ENCODE measurements at regions not wholly inside any gene's neighbourhood (a gene's known extent, or its start where the extent isn't known, plus 50 kb on each side); places are given as distances from the start of the nearest gene placed in this dataset.
A peak's percentile ranks its signal among the peaks of the same experiment; 100 is the strongest.

DNA sequence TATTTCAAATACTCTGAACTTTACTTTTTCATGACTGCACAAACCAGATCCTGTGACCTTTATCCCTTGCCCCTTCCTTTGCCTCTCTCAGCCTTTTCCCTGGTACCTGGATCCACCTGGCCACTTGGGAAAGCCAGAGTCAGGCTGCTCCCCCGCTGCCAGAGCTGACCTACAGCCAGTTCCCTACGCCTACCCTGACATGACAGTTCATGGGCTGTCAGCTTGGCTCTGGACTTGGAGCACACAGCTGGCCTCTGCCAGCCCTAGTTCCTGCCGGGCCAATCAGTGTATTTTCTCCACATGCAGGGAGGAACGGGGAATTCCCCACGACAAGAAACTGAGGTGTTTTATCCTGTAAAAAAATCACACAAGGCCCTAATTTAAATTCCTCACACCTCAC, 382.6 kb downstream of the INSC start:
- Histone ChIP-seq H3K9me3 (no peaks in the 10 kb centered on the region), H3K36me3 (no peaks in the 10 kb centered on the region), H3K27me3 (no peaks in the 10 kb centered on the region), H3K4me3 (no peak overlapping the region)
- no peak for DNase-seq

DNA sequence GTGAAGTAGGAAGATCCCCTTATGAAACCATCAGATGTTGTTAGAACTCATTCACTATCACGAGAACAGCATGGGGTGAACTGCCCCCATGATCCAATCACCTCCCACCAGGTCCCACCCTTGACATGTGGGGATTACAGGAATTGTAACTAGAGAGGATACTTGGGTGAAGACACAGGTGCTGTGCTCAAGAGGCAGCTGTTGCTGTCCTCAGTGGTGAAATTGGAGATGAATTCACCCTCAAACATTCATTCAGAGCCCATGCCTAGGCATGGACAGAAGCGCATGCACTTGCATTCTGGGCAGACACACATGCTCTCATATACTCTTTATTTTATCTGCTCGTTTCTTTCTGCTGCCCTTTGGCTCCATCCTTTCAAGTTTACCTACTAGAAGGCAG, 385.0 kb downstream of the INSC start:
- Histone ChIP-seq H3K4me3 (no peak overlapping the region), H3K27me3 (no peaks in the 10 kb centered on the region), H3K36me3 (no peaks in the 10 kb centered on the region), H3K9me3 (no peaks in the 10 kb centered on the region)
- no peak for DNase-seq

DNA sequence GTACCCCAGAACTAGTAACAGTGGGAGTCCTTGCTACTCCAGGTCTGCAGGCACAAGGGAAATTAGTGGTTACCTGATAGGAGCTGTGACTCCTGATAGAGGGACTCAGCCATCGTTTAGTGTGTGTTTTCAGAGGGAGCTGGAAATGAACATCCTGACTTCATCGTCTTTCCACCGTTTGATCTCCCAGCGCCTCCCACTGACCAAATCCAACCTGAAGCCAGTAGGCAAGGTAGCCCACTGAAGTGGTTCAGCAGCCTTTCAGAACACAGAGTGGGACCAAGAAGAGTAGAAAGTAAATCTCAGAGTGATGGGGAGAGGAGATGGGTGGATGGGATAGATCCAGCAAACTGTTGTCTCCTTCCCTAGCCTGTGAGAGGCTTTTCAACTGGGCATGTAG, 385.9 kb downstream of the INSC start:
- H3K36me3 ChIP-seq: no peaks in the 10 kb centered on the region
- DNase-seq: no peak
- no peaks in the 10 kb centered on the region for H3K27me3 ChIP-seq
- no peaks in the 10 kb centered on the region for H3K9me3 ChIP-seq
- no peak overlapping the region for H3K4me3 ChIP-seq

GRCh38 chr11:15501566-15501965, 386.8 kb downstream of the INSC start:
- no peak for DNase-seq
- no peaks in the 10 kb centered on the region for H3K9me3 ChIP-seq
- H3K4me3 ChIP-seq: no peak overlapping the region
- H3K36me3 ChIP-seq: no peaks in the 10 kb centered on the region
- H3K27me3 ChIP-seq: no peaks in the 10 kb centered on the region

DNA sequence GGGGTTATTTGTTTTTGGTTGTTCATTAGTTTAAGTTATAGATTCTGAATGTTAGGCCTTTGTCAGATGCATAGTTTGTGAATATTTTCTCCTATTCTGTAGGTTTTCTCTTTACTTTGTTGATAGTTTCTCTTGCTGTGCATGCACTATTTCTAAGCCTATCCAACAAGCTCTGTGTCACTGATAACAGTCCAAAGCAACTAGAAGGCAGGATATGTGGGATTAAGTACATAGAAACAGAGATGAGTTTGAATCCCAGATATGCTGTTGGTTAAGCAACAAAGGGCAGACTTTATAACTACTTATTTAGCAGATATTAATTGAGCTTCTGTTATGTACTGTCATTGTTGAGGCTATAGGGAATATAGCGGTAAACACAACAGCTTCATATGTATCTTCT, 390.4 kb downstream of the INSC start:
- Histone ChIP-seq H3K27me3 (no peaks in the 10 kb centered on the region), H3K9me3 (no peaks in the 10 kb centered on the region), H3K4me3 (no peak overlapping the region), H3K36me3 (no peaks in the 10 kb centered on the region)
- no peak for DNase-seq

- no peaks in the 10 kb centered on the region for H3K36me3 ChIP-seq
- H3K27me3 ChIP-seq: no peaks in the 10 kb centered on the region
- H3K9me3 ChIP-seq: no peaks in the 10 kb centered on the region
- DNase-seq: peak; percentile 2
- H3K4me3 ChIP-seq: no peak overlapping the region
Measured at GRCh38 chr11:15507592-15507991, 392.9 kb downstream of the INSC start.

- no peak for DNase-seq
- no peaks in the 10 kb centered on the region for H3K36me3 ChIP-seq
- H3K9me3 ChIP-seq: no peaks in the 10 kb centered on the region
- H3K27me3 ChIP-seq: no peaks in the 10 kb centered on the region
- H3K4me3 ChIP-seq: no peak overlapping the region
Measured at GRCh38 chr11:15509082-15509481, 394.4 kb downstream of the INSC start.

DNA sequence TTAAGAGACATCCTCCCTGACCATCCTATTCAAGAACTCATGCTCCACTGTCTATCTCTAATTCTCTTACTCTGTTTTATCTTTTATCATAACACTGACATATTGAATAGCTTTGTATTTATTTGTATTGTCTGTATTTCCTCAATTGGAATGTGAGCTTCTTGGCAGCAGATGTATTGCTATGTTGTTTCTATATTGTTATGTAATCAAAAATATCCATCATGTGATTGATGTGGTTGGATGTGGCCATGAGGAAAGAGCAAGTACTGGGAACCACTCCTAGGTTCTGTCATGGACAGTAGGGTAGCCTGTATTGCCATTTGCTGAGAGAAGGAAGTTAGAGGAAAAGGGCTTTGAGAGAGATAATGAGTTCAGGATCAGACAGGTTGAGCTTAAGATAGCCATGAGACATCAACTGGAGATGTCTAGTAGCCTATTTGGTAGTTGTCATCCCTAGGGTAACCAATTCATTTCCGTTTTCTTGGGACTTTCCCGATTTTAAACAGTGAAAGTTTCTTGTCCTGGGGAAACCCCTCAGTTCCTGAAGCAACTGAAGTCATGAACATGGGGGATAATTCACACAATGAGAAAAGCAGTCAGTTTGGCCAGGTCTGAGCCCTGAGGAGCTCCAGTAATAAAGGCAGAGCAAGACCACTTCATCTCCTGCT, 404.5 kb downstream of the INSC start:
- no peaks in the 10 kb centered on the region for H3K9me3 ChIP-seq
- H3K4me3 ChIP-seq: no peak overlapping the region
- no peak for DNase-seq
- H3K27me3 ChIP-seq: no peaks in the 10 kb centered on the region
- H3K36me3 ChIP-seq: no peaks in the 10 kb centered on the region

GRCh38 chr11:15519911-15520310, 405.2 kb downstream of the INSC start:
- no peak for DNase-seq
- Histone ChIP-seq H3K9me3 (no peaks in the 10 kb centered on the region), H3K4me3 (no peak overlapping the region), H3K27me3 (no peaks in the 10 kb centered on the region), H3K36me3 (no peaks in the 10 kb centered on the region)

GRCh38 chr11:15523543-15523942, 408.8 kb downstream of the INSC start:
- Histone ChIP-seq H3K4me3 (no peak overlapping the region), H3K27me3 (no peaks in the 10 kb centered on the region), H3K9me3 (no peaks in the 10 kb centered on the region), H3K36me3 (no peaks in the 10 kb centered on the region)
- DNase-seq: no peak

DNA sequence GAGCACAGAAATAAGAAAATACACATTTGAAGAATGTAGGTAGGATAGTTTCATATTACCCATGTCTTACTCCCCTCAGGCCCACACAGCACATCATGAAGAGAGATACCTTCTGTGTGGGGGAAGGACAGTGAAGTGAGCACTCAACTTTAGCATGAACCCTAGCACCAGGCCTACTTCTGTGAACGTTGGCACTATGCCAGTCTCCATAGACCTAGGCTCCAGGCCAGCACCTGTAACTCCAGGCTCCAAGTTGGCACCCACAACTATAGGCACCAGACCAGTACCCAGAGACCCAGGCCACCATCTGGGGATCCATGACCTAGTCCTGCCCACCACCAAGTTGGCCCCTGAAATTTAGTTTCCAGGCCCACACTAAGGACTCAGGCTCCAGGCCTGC, 410.9 kb downstream of the INSC start:
- no peak for DNase-seq
- Histone ChIP-seq H3K9me3 (no peaks in the 10 kb centered on the region), H3K4me3 (no peak overlapping the region), H3K36me3 (no peaks in the 10 kb centered on the region), H3K27me3 (no peaks in the 10 kb centered on the region)

GRCh38 chr11:15526032-15526431, 411.3 kb downstream of the INSC start:
- Histone ChIP-seq H3K27me3 (no peaks in the 10 kb centered on the region), H3K36me3 (no peaks in the 10 kb centered on the region), H3K9me3 (no peaks in the 10 kb centered on the region), H3K4me3 (no peak overlapping the region)
- no peak for DNase-seq

- H3K4me3 ChIP-seq: no peak overlapping the region
- no peaks in the 10 kb centered on the region for H3K27me3 ChIP-seq
- no peak for DNase-seq
- no peaks in the 10 kb centered on the region for H3K9me3 ChIP-seq
- H3K36me3 ChIP-seq: no peaks in the 10 kb centered on the region
Measured at GRCh38 chr11:15526859-15527450, 412.2 kb downstream of the INSC start.

GRCh38 chr11:15532432-15532831, 417.7 kb downstream of the INSC start:
- Histone ChIP-seq H3K27me3 (no peaks in the 10 kb centered on the region), H3K9me3 (no peaks in the 10 kb centered on the region), H3K36me3 (no peaks in the 10 kb centered on the region), H3K4me3 (no peak overlapping the region)
- DNase-seq: no peak

GRCh38 chr11:15534266-15534665, 419.5 kb downstream of the INSC start:
- H3K36me3 ChIP-seq: no peaks in the 10 kb centered on the region
- no peak overlapping the region for H3K4me3 ChIP-seq
- no peaks in the 10 kb centered on the region for H3K27me3 ChIP-seq
- no peaks in the 10 kb centered on the region for H3K9me3 ChIP-seq
- DNase-seq: no peak

DNA sequence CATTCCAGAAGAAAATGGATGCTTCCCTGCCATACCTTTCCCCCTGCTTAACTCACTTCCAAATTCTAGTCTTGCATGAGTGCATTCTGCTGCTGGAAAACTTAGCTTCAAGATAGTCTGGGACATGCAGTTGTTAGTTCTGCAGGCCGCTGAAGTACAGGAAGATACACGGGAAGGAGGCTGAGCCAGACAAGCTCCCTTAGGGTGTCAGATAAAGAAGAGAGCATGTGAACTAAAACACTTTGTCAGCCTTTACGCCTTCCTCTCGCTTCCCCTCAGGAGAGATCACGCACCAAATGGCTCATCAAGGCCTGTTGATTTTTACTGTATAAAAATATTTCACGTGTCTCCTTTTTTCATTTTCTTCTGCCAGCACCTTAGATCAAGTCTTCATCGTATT, 420.7 kb downstream of the INSC start:
- Histone ChIP-seq H3K4me3 (no peak overlapping the region), H3K27me3 (no peaks in the 10 kb centered on the region), H3K36me3 (no peaks in the 10 kb centered on the region), H3K9me3 (no peaks in the 10 kb centered on the region)
- no peak for DNase-seq

GRCh38 chr11:15536438-15536837, 421.7 kb downstream of the INSC start:
- DNase-seq: no peak
- Histone ChIP-seq H3K36me3 (no peaks in the 10 kb centered on the region), H3K4me3 (no peak overlapping the region), H3K9me3 (no peaks in the 10 kb centered on the region), H3K27me3 (no peaks in the 10 kb centered on the region)

GRCh38 chr11:15539645-15540044, 424.9 kb downstream of the INSC start:
- Histone ChIP-seq H3K4me3 (no peak overlapping the region), H3K36me3 (no peaks in the 10 kb centered on the region), H3K9me3 (no peaks in the 10 kb centered on the region), H3K27me3 (no peaks in the 10 kb centered on the region)
- DNase-seq: no peak

All from MG63 (cell line).